Skeletal muscle cell (primary cell): ENCODE measurements at regions not wholly inside any gene's neighbourhood (a gene's known extent, or its start where the extent isn't known, plus 50 kb on each side); places are given as distances from the start of the nearest gene placed in this dataset.
"Not testable (repeated sequence)": the region's sequence is repeated elsewhere in the genome, so short reads cannot be mapped to it uniquely, and the experiment has no call there.

Source experiments
- DNase-seq: peaks from one replicate; pipeline ENCODE4 v3.0.0-alpha.2; 2010; ENCODE audit warnings: low read depth
- H3K4me3 ChIP-seq: 2 replicates; pipeline ENCODE4 v1.5.1; 2011; ENCODE audit warnings: low read depth, mild to moderate bottlenecking, control low read depth, low read length, moderate library complexity

GRCh38 chr9:129318121-129319075 lies 140.3 kb upstream of the IER5L start:
- H3K4me3 ChIP-seq, result no peak overlapping the region
- no peak for DNase-seq

GRCh38 chr9:129317179-129318011 lies 139.3 kb upstream of the IER5L start:
- no peak for DNase-seq
- H3K4me3 ChIP-seq, result no peak overlapping the region

DNA sequence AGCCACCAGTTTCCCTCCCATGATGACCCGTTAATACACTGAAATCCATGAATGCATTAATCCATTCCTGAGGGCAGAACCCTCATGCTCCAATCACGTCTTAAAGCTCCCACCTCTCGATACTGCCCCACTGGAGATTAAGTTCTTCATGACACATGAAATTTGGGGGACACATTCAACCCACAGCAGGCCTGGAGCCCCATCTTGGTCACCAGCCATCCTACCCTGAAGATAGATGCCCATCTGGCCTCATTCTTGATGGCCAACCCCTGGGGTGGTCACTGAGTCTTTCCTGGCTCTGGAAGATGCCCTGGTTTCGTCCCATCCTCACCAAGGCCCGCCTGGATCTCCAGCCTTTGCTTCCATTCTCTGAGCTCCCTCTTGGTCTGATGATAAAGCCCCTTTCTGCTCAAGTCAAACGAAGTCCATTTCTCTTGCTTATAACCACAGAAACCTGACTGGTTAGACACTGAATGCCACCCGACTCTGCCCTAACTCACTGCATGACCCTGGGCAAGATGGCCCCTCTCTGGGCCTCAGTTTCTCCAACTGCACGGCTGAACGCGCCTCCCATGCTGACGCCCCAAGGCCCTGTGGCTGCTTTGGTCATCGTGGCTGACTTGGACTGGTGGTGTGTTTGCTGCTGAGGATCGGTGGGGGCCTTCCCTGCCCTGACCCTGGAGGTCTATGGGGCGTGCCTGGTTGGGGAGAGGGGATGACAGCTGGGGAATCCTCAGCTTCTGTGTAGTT lies 138.4 kb upstream of the IER5L start:
- no peak for DNase-seq
- H3K4me3 ChIP-seq, result no peak overlapping the region

- no peak for DNase-seq
- no peak overlapping the region for H3K4me3 ChIP-seq
Observed at GRCh38 chr9:129313331-129313955, 135.4 kb upstream of the IER5L start.

- DNase-seq, result no peak
- H3K4me3 ChIP-seq, result no peak overlapping the region
Observed at GRCh38 chr9:129312251-129313122, 134.4 kb upstream of the IER5L start.

DNA sequence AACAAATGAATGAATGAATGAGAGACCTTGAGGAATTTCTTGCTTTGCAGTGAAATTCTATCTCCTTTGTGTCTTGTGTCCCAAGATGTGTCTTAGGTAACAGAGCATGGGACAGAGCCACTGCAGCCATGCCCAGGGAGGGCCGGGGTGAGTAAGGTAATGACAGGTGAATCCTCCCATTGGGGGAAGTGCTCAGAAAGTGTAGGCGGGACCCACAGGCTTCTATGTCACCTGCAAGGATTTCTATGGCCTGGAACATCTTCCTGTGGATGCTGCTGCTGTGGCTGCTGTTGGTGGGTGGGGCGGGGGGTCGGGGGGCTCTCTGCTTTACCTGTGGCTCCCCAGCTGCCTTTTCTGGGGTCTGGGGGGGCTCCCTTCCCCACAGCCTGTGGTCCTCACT lies 133.6 kb upstream of the IER5L start:
- no peak for DNase-seq
- H3K4me3 ChIP-seq, result no peak overlapping the region

DNA sequence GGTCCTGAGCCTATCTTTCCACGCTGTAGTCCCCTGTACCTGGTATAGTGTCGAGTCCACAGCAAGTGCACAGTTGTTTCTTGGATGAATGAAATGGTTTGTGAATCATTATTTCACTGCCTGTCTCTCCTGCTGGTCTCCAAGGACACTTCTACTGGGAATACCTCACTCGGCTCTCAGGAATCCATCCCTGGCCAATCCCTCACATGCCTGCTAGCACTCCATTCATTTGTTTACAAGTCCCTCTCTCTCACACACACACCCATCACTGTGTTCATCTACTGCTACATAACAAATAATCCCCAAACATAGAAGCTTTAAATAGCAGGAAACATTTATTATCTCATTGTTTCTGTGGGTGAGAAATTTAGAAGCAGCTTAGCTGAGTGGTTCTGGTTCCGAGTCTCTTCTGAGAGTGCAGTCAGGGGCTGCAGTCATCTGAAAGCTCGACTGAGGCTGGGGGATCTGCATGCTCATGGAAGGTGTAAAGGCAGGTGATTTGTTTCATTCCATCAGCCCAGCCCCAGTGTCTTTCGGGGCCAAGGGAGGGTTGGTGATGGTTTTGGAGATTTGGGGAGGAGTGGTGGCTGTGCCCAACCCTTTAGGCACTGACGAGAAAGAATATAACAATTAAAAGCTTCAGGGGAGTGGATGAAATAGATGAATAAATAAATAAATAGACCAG lies 132.7 kb upstream of the IER5L start:
- no peak overlapping the region for H3K4me3 ChIP-seq
- no peak for DNase-seq

DNA sequence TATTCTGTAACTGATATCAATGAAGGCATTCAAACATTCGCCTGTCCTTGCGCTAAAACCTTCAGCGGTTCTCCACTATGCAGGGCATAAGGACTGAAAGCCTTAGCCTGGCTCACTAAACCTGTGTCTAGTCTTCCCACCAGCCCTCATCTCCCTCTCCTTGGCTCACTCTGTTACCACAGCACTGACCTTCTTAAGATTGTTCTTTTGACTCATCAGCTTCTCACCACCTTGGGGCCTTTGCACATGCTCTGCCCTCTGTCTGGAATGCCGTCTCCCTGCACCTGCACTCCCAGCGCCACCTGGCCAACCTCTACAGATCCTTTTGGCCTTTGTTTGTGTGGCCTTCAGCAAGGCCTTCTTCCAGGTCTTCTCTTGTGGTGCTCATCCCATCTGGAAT lies 131.8 kb upstream of the IER5L start:
- DNase-seq, result no peak
- no peak overlapping the region for H3K4me3 ChIP-seq

GRCh38 chr9:129309041-129309430 lies 131.0 kb upstream of the IER5L start:
- DNase-seq, result no peak
- H3K4me3 ChIP-seq, result no peak overlapping the region

DNA sequence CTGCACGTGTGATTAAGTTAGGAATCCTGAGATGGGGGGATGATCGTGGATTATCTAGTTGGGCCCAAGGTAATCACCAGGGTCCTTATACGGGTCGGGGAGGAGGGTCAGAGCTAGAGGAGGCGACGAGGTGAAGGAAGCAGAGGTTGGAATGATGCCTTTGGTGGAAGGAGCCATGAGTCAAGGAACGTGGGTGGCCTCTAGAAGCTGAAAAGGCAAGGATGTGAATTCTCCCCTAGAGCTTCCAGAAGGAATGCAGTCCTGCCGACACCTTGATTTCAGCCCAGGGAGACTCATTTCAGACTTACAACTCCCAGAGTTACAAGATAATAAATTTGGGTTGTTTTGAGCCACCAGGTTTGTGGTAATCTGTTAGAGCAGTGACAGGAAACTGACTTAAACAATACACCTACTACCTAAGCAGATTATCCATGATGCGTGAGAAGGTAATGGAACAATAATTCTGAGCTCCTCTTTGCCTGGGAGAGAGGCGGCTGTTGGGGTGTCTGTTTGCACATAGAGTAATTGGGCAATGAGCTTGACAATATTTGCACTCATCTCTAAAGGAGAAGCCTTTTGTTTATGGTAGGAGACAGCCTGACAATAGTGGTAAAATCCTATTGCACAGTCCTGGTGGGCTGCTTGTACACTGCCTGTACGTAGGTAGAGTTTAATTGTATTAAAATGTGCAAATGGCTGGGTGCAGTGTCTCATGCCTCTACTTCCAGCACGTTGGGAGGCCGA lies 129.3 kb upstream of the IER5L start:
- no peak for DNase-seq
- H3K4me3 ChIP-seq, result no peak overlapping the region

DNA sequence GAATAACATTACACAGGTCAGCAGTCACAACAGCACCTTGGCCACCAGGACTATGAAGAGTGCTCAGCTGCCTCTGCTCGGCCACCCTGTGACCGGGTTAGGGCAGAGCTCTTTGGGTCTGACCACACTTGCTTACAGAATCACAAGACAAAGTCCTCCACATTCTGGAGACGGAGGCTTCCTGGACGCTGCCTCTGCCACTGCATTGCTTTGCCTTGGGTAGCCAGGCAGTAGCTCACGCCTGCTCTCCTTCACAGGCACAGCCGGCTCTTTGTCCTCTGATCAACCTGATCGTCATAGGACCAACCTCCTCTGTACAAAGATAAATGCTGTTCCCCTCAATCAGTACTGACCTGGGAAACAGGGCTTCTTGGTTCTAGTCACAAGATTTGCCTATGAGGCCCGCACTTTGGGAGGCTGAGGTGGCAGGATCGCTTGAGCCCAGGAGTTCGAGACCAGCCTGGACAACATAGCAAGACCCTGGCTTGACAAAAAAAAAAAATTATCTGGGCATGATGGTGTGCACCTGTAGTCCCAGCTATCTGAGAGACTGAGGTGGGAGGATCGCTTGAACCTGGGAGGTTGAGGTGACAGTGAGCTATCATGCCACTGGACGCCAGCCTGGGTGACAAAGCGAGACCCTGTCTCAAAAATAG lies 128.4 kb upstream of the IER5L start:
- H3K4me3 ChIP-seq, result no peak overlapping the region
- DNase-seq, result no peak

- no peak for DNase-seq
- H3K4me3 ChIP-seq, result no peak overlapping the region
Observed at GRCh38 chr9:129305246-129305645, 127.2 kb upstream of the IER5L start.

GRCh38 chr9:129301941-129302340 lies 123.9 kb upstream of the IER5L start:
- no peak for DNase-seq
- H3K4me3 ChIP-seq, result no peak overlapping the region

- not testable (repeated sequence) for DNase-seq, H3K4me3 ChIP-seq
Observed at GRCh38 chr9:129296195-129296594, 118.1 kb upstream of the IER5L start.

DNA sequence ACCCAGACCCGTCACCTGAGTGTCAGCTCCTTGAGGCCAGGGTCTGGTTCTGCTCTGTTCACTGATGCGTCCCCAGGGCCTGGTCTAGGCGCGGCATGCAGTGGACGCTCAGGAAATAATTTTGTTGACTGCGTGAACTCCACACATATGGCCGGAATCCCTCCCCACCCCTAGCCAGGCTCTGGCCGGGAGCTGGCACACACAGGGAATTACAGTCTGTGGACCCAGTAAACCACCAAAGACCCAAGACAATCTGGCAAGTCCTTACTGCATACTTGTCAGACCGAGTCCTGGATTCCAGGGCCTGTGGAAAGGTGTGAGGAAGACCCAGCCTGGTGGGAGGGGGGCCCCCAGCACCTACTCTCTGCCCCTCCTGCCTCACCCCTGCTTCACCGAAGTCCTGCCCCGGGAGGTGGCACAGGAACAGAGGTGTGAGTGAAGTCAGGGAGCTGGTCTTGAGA lies 113.0 kb upstream of the IER5L start:
- no peak for DNase-seq

GRCh38 chr9:129290606-129291005 lies 112.5 kb upstream of the IER5L start:
- H3K4me3 ChIP-seq, result no peak overlapping the region
- DNase-seq, result no peak

More for the DNA sequence above, 113.0 kb upstream of the IER5L start:
- H3K4me3 ChIP-seq, result no peak overlapping the region

DNA sequence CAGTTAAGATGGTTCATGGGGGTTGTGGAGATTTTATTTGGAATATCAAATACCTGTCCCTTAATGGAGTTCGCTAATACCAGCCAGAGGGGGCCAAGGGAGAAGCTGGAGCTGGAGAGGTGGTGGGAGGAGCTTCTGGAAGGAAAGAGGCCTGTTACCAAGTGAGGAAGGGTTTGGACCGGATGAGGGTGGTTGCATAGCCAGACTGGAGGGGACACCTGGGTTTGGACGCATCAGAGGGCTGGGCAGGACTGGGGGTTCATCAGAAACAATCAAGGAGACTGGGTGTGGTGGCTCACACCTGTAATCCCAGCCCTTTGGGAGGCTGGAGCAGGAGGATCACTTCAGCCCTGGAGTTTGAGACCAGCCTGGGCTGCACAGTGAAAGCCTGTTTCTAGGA lies 111.8 kb upstream of the IER5L start:
- no peak for DNase-seq
- no peak overlapping the region for H3K4me3 ChIP-seq
